BJ (cell line): ENCODE measurements at regions not wholly inside any gene's neighbourhood (a gene's known extent, or its start where the extent isn't known, plus 50 kb on each side); places are given as distances from the start of the nearest gene placed in this dataset.

ENCODE experiments used
- CTCF ChIA-PET: fragments of 350-600 bp; formaldehyde crosslinking; extraction: SDS; loops from one replicate; lab custom pipeline; 2021; ENCODE audit warnings: antibody characterized with exemption, inconsistent platforms; lab: Yijun Ruan, JAX
- POLR2A ChIA-PET: fragments of 300-600 bp; sonication (Branson Sonifier 250); formaldehyde crosslinking; extraction: SDS; loops from one replicate; lab custom pipeline; 2021; ENCODE audit warnings: antibody characterized with exemption; lab: Charles Lee
- DNase-seq: peaks from one replicate; pipeline ENCODE4 v3.0.0-alpha.2; 2011; ENCODE audit warnings: low read depth
- H3K27me3 ChIP-seq: 2 replicates; pipeline ENCODE4 v1.6.0; 2011; ENCODE audit warnings: low read length; ENCODE audit not compliant: control insufficient read depth, insufficient read depth
- H3K36me3 ChIP-seq: 2 replicates; pipeline ENCODE4 v1.5.1; 2011; ENCODE audit warnings: low read length; ENCODE audit not compliant: control insufficient read depth, insufficient read depth
- H3K4me3 ChIP-seq: 2 replicates; pipeline ENCODE4 v1.5.1; 2011; ENCODE audit warnings: low read depth, mild to moderate bottlenecking, control low read depth, low read length
- CTCF ChIP-seq: IDR thresholded peaks from 2 replicates; pipeline ENCODE4 v1.5.1; 2011; ENCODE audit warnings: low read depth, mild to moderate bottlenecking, control low read depth, inconsistent platforms, low read length, moderate library complexity; ENCODE audit not compliant: insufficient read depth

- H3K27me3 ChIP-seq: no peaks in the 10 kb centered on the region
- CTCF ChIA-PET: no interaction called here
- no peak for TF ChIP-seq CTCF
- H3K4me3 ChIP-seq: no peak overlapping the region
- POLR2A ChIA-PET: no interaction called here
- no peaks in the 10 kb centered on the region for H3K36me3 ChIP-seq
- DNase-seq: no peak
Measured at GRCh38 chr11:92168936-92169335, 55.7 kb upstream of the FAT3 start.

GRCh38 chr11:92167571-92167970 lies 57.0 kb upstream of the FAT3 start:
- no peak for TF ChIP-seq CTCF
- H3K27me3 ChIP-seq: no peaks in the 10 kb centered on the region
- H3K4me3 ChIP-seq: no peak overlapping the region
- CTCF ChIA-PET: no interaction called here
- no peaks in the 10 kb centered on the region for H3K36me3 ChIP-seq
- DNase-seq: no peak
- POLR2A ChIA-PET: no interaction called here

GRCh38 chr11:92166335-92166734 lies 58.3 kb upstream of the FAT3 start:
- CTCF ChIA-PET: no interaction called here
- no peak for TF ChIP-seq CTCF
- Histone ChIP-seq H3K27me3 (no peaks in the 10 kb centered on the region), H3K4me3 (no peak overlapping the region), H3K36me3 (no peaks in the 10 kb centered on the region)
- no peak for DNase-seq
- POLR2A ChIA-PET: no interaction called here

- CTCF ChIA-PET: interaction anchor here (0.9 kb wide), 1 partner anchor 13 kb away, joined by 3 read pairs; no protein-coding TSS in a partner anchor
- POLR2A ChIA-PET: no interaction called here
Measured at GRCh38 chr11:92163879-92164278, 60.7 kb upstream of the FAT3 start.

GRCh38 chr11:92162776-92163175 lies 61.8 kb upstream of the FAT3 start:
- DNase-seq: no peak
- ChIA-PET POLR2A (no interaction called here), CTCF (no interaction called here)
- Histone ChIP-seq H3K4me3 (no peak overlapping the region), H3K36me3 (no peaks in the 10 kb centered on the region), H3K27me3 (no peaks in the 10 kb centered on the region)
- no peak for TF ChIP-seq CTCF

More at GRCh38 chr11:92163879-92164278, 60.7 kb upstream of the FAT3 start:
- H3K4me3 ChIP-seq: no peak overlapping the region
- H3K36me3 ChIP-seq: no peaks in the 10 kb centered on the region
- no peak for DNase-seq
- no peak for TF ChIP-seq CTCF
- H3K27me3 ChIP-seq: no peaks in the 10 kb centered on the region
